HG03066 (cell line): ENCODE measurements at regions not wholly inside any gene's neighbourhood (a gene's known extent, or its start where the extent isn't known, plus 50 kb on each side); places are given as distances from the start of the nearest gene placed in this dataset.

Experiments used
- ATAC-seq: cut with Tn5 transposase; IDR thresholded peaks from one replicate; pipeline ENCODE4 v1.9.1; 2021; ENCODE audit warnings: low read depth; ENCODE audit not compliant: unreplicated experiment

DNA sequence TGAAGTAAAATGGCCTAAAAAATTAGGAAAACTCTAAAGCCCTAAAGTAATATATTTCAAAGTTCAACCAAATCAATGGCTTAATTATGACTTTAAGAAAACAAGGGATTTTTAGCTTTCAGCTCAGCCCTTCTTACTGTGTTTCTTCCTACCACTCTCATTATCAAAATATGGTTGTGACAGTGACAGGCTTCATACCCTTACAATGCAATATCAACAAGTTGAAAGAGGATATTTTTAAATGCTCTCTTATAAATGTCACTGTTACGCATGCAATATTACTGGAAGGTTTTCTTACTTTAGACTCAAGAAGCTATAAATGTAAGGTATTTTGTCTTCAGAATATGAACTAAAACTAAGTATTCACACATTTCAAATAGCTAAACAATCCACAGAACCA lies 1225.7 kb upstream of the MIR17HG start:
- ATAC-seq, result no peak

DNA sequence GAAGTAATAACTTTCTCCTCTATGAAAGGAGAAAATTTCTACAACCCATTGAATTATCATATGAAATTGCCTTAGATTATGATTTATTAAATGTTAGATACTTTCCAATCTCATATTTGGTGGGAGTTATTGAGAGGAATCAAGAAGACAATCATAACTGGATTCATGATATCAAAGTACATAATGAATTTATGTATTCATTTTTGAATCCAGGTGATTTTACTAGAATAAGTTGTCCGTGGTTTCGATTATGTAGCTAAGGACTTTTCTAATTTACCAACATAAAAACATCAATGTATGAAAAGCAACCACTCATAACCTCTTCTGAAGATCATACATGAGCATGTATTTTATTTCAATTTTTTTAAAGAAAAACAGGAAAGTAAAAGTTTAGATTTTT lies 1225.0 kb upstream of the MIR17HG start:
- ATAC-seq, result no peak

DNA sequence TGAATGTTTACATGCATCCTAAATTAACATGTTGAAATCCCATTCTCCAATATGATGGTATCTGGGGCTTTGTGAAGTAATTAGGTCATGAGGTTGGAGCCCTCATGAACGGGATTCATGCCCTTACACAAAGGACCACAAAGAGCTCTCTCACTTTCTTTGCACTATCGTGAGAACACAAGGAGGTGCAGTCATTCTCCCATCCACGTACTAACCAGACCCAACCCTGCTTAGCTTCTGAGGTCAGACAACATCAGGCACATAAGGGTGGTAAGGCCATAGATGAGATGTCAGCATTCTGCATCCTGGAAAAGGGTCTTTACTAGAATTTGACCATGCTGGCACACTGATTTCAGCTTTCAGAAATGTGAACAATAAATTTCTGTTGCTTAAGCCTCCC lies 1211.9 kb upstream of the MIR17HG start:
- ATAC-seq, result no peak

DNA sequence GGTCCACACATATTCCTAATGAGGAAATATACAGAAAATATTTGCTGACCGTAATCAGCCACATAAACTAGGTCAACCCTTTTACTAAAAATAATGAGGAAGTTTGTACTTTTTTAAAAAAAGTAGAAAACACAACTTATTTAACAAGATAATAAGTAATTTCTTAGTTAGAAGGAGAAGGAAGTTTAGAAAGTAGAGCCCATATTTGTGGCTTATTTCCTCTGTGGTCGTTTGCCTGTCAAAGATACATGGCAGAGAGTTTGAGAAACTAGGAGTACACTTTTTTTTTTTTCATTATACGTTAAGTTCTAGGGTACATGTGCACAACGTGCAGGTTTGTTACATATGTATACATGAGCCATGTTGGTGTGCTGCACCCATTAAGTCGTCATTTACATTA lies 1205.2 kb upstream of the MIR17HG start:
- ATAC-seq, result no peak

GRCh38 chr13:90154311-90154960 lies 1193.1 kb upstream of the MIR17HG start:
- ATAC-seq, result no peak

- ATAC-seq, result no peak
These were observed 1191.1 kb upstream of the MIR17HG start for GRCh38 chr13:90156390-90156789.

DNA sequence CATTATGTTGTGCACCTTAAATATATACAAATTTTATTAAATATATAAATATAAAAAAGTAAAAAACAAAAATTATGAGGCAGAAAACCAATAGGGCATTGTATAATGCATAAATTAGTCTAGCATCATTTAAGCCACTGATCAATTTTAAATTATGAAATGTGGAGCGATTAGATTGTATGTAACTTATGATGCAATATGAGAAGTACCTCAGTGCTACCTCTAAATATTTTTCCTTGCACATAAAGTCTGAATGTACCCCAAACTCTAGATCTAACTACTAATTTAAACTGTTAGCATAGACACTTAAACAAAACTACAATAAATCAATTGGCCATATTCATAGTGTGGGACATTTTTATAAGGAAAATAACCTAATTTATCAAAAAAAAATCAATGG lies 1178.5 kb upstream of the MIR17HG start:
- no peak for ATAC-seq

DNA sequence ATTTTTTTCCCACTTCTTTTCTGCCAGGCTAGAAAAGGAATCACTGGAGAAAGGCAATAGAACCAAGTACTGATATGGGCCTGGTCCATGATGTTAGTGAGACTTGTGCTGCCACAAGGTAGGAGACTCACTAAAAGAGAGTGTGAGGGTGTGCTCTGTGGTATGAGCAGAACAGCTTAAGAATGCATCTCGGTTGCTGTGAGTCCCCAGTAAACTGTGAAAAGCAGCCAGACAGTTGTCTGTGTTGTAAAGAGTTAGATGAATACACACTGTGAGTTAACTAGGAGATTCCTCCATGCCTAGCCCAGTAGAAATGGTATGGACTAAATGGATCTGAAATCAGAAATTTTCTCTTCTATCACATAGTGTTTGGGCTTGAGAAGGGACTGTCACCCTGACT lies 1177.3 kb upstream of the MIR17HG start:
- no peak for ATAC-seq

DNA sequence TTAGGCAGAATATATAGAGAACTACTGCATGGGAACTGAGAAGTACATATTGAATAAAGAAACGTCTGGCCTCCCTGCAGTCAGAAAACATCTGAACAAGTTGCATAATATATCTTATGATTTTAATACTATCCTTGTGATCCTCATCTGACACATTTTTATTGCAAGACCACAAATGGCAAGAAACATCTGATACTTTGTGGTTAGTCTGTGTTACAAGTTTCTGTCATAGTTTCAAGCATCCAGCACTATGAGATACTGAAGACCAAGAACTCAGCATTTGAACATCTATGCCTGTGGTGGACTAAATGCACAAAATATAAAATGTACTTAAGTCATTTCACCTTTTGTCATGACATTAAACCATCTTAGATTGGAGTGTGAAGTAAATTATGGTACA lies 1175.8 kb upstream of the MIR17HG start:
- no peak for ATAC-seq

- no peak for ATAC-seq
These were observed 1170.0 kb upstream of the MIR17HG start for GRCh38 chr13:90177512-90177911.

DNA sequence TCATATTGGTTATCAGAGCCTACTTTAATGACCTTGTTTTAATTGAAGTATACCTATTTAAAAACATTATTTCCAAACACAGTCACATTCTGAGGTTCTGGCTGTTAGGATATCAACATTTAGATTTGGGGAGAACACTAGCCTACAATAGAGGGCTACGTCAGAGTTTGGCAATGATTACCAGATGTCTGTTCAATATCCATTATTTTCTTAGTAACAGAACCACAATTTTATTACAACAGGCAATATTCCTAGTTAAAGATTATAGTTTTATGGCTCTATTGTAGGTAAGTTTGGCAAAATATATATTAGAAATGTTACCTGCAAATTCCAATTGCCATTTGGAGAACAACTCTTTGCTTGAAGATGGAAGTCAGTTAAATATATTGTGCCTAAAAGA lies 1163.1 kb upstream of the MIR17HG start:
- ATAC-seq, result no peak

DNA sequence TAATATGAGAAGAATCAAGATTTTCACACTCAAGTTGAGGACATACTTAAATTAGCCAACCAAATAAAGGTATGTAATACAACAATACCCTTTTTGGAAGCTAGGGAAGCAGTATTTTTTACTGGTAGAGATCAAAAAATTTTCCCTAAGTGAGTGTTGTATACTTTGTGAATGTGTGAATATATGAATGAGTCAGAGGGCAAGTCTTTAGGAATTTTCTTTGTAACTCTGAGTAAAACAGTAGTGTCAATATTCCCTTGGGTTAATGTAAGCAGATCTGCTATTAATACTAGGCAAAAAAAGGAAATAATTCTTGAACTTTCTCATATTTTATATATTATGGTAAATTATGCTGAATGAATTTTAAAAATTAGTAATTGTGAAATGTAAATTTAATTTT lies 1161.8 kb upstream of the MIR17HG start:
- ATAC-seq, result no peak

DNA sequence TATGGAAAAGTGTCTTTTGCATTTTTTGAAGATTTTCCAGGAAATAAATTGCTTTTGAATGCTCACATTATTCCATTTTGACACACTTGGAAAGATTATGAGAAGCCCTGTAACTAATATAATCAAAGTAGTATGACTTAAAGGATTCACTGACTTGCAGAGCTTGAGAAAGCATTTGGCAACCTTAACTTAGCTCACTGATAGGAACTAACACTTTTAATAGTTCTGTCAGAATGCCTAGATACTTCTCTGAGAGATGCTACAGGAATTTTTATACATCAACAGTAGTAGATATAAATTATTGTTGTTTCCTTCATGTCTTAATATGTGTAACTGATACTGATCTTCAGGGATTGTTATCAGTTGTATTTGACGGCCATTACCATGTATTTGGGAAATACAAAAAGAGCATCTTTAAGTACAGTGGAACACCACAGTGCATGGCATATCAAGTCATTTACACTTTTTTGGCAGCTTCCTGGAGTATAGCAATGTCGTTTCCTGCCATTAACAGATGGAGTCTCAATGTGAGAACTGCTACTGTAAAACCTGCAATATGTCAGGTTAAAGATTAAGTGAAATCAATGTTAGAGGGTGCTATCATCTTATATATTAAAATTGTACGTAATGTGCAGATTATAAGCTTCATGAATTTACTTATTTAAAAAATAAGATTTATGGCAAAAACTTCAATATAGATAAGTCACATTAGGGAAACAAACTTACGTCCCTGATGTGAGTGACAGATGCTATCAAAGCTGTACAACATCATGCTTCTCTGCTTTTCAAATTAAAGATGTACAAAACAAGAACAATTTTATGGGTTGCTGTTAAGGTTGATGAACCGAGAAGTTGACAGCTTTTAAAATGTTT lies 1159.8 kb upstream of the MIR17HG start:
- no peak for ATAC-seq

GRCh38 chr13:90188351-90188636 lies 1159.2 kb upstream of the MIR17HG start:
- ATAC-seq, result no peak

DNA sequence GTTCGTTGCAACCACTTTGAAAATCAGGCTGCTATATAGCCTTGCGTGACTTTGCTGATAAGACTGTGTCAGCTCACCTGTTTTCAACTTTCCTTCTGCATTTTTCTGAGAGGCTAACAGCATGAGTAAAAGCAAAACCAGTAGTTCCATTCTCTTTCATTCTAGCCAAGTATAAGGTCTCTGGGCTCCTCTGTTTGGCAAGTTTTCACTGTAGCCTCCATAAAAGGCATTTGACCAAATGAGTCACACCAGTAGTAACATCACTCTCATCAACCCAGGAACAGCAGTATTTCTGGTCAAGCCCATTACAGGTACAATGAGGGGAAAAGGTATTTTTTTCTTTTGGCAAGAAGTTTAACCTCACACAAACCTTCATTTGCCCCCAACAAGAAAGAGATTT lies 1149.8 kb upstream of the MIR17HG start:
- no peak for ATAC-seq

- no peak for ATAC-seq
These were observed 1146.3 kb upstream of the MIR17HG start for GRCh38 chr13:90201202-90201601.

GRCh38 chr13:90201676-90202460 lies 1145.6 kb upstream of the MIR17HG start:
- no peak for ATAC-seq

GRCh38 chr13:90205081-90205480 lies 1142.4 kb upstream of the MIR17HG start:
- ATAC-seq, result no peak

- no peak for ATAC-seq
These were observed 1141.6 kb upstream of the MIR17HG start for GRCh38 chr13:90205911-90206310.

DNA sequence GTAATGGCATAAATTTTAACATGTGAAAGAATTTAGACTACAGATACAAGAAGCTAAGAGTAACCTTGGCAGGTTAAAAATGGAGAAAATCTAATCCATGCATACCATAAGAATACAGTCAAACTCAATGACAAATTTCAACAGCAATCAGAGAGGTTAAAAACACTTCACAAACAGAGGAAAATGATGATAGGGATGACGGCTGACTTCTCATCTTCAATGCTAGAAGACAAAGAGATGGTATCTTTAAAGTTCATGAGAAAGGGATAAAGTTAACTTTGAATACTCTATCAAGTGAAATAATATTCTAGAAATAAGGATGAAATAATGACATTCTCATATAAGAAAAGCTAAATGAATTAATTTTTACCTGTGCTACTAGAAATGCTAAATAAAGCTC lies 1130.2 kb upstream of the MIR17HG start:
- no peak for ATAC-seq

- no peak for ATAC-seq
These were observed 1124.7 kb upstream of the MIR17HG start for GRCh38 chr13:90222758-90223157.

DNA sequence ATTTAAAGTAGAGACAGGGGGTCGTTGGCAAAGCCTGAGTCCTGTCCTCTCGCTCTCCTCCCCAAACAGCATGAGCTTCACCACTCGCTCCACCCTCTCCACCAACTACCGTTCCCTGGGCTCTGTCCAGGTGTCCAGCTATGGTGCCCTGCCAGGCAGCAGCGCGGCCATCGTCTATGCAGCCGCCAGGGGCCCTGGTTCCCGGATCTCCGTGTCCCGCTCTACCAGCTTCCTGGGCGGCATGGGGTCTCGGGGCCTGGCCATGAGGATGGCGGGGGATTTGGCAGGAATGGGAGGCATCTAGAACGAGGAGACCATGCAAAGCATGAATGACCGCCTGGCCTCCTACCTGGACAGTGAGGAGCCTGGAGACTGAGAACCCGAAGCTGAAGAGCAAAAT lies 1117.2 kb upstream of the MIR17HG start:
- no peak for ATAC-seq
